Mammary epithelial cell (primary cell): ENCODE measurements at regions not wholly inside any gene's neighbourhood (a gene's known extent, or its start where the extent isn't known, plus 50 kb on each side); places are given as distances from the start of the nearest gene placed in this dataset.

Experiments
- CTCF ChIP-seq, 2 donors: IDR thresholded peaks in 1 of 2; conservative IDR thresholded peaks in 1 of 2; 2 replicates each; pipeline ENCODE4 v1.5.1; 2011 to 2012; ENCODE audit warnings: inconsistent platforms in 2 of 2, low read length in 2 of 2, mild to moderate bottlenecking in 2 of 2, control low read depth in 1 of 2, low read depth in 1 of 2; ENCODE audit not compliant: insufficient read depth in 1 of 2; ENCODE audit errors: extremely low read depth in 1 of 2
- EZH2 ChIP-seq: IDR thresholded peaks from 2 replicates; pipeline ENCODE4 v1.6.1; 2012; ENCODE audit warnings: low read length, inconsistent platforms, borderline replicate concordance

GRCh38 chr3:168341192-168341815, 245.6 kb upstream of the GOLIM4 start:
- TF ChIP-seq CTCF (conservative IDR thresholded peaks at IDR 0.05 in 1 of 2, IDR thresholded peaks at IDR 0.05 in 1 of 2; ENCODE audit: extremely low read depth in 1 of 2, insufficient read depth in 1 of 2, low read depth in 1 of 2, low read length in 2 of 2) (no peak), EZH2 (no peak)
